Peyer's patch (tissue), 4 donors: ENCODE measurements at regions not wholly inside any gene's neighbourhood (a gene's known extent, or its start where the extent isn't known, plus 50 kb on each side); places are given as distances from the start of the nearest gene placed in this dataset.

ENCODE experiments used
- DNase-seq, 3 donors: peaks; one replicate each; pipeline ENCODE4 v3.0.0-alpha.2; 2017 to 2019
- H3K27ac ChIP-seq, 4 donors: fragments of 200-600 bp; sonication (generic); one replicate each; pipeline ENCODE4 v1.5.1; 2016 to 2019
- H3K27me3 ChIP-seq, 2 donors: fragments of 200-600 bp; sonication (generic); one replicate each; pipeline ENCODE4 v1.5.1; 2019
- H3K36me3 ChIP-seq, 3 donors: fragments of 200-600 bp; sonication (generic); one replicate each; pipeline ENCODE4 v1.5.1; 2016 to 2019
- H3K4me1 ChIP-seq, 4 donors: fragments of 200-600 bp; sonication (generic); one replicate each; pipeline ENCODE4 v1.5.1; 2016 to 2019
- H3K4me3 ChIP-seq, 4 donors: fragments of 200-600 bp; sonication (generic); 1 replicate in 3 of 4; 2 replicates in 1 of 4; pipeline ENCODE4 v1.5.1; 2016 to 2019; ENCODE audit warnings: mild to moderate bottlenecking in 1 of 4
- H3K9me3 ChIP-seq, 4 donors: fragments of 200-600 bp; sonication (generic); one replicate each; pipeline ENCODE4 v1.5.1; 2016 to 2019; ENCODE audit warnings: mild to moderate bottlenecking in 1 of 4
- CTCF ChIP-seq, 6 experiments: fragments of 450-650 bp in 4 of 6; fragments of 200-600 bp in 2 of 6; sonication (generic) in 1 of 6; IDR thresholded peaks; one replicate each; pipeline ENCODE4 v1.5.1; 2017 to 2019; ENCODE audit warnings: antibody characterized with exemption in 6 of 6, mild to moderate bottlenecking in 3 of 6, moderate library complexity in 1 of 6
- POLR2A ChIP-seq, 2 donors: fragments of 450-650 bp; IDR thresholded peaks; one replicate each; pipeline ENCODE4 v1.5.1; 2017; ENCODE audit warnings: antibody characterized with exemption in 2 of 2, mild to moderate bottlenecking in 2 of 2, moderate library complexity in 2 of 2

- no peaks in the 10 kb centered on the region for H3K9me3 ChIP-seq
- no peak for TF ChIP-seq CTCF (IDR thresholded peaks at IDR 0.05)
- TF ChIP-seq POLR2A (IDR thresholded peaks at IDR 0.05), result no peak
- no peaks in the 10 kb centered on the region for H3K27me3 ChIP-seq
- no peak overlapping the region for H3K27ac ChIP-seq
- no peaks in the 10 kb centered on the region for H3K4me1 ChIP-seq
- DNase-seq, result no peak
- H3K36me3 ChIP-seq, result no peaks in the 10 kb centered on the region
- H3K4me3 ChIP-seq, result no peak overlapping the region
These were observed 623.7 kb downstream of the PTPRU start for GRCh38 chr1:29860056-29860455.

- H3K9me3 ChIP-seq, result no peaks in the 10 kb centered on the region
- no peaks in the 10 kb centered on the region for H3K36me3 ChIP-seq
- TF ChIP-seq CTCF (IDR thresholded peaks at IDR 0.05) (no peak), POLR2A (IDR thresholded peaks at IDR 0.05) (no peak)
- H3K4me1 ChIP-seq, result no peaks in the 10 kb centered on the region
- no peak overlapping the region for H3K27ac ChIP-seq
- DNase-seq, result no peak
- no peaks in the 10 kb centered on the region for H3K27me3 ChIP-seq
- H3K4me3 ChIP-seq, result no peak overlapping the region
These were observed 622.8 kb downstream of the PTPRU start for GRCh38 chr1:29859126-29859525.

GRCh38 chr1:29858646-29859045 lies 622.3 kb downstream of the PTPRU start:
- H3K4me1 ChIP-seq, result no peaks in the 10 kb centered on the region
- H3K9me3 ChIP-seq, result no peaks in the 10 kb centered on the region
- no peak for DNase-seq
- no peaks in the 10 kb centered on the region for H3K27me3 ChIP-seq
- H3K27ac ChIP-seq, result no peak overlapping the region
- no peaks in the 10 kb centered on the region for H3K36me3 ChIP-seq
- TF ChIP-seq CTCF (IDR thresholded peaks at IDR 0.05) (no peak), POLR2A (IDR thresholded peaks at IDR 0.05) (no peak)
- no peak overlapping the region for H3K4me3 ChIP-seq

GRCh38 chr1:29856340-29857114 lies 620.2 kb downstream of the PTPRU start:
- TF ChIP-seq POLR2A (IDR thresholded peaks at IDR 0.05), result no peak
- no peak for TF ChIP-seq CTCF (IDR thresholded peaks at IDR 0.05)
- no peak overlapping the region for H3K27ac ChIP-seq
- H3K36me3 ChIP-seq, result no peaks in the 10 kb centered on the region
- H3K4me3 ChIP-seq, result no peak overlapping the region
- no peaks in the 10 kb centered on the region for H3K27me3 ChIP-seq
- no peaks in the 10 kb centered on the region for H3K4me1 ChIP-seq
- no peak for DNase-seq
- H3K9me3 ChIP-seq, result no peaks in the 10 kb centered on the region

GRCh38 chr1:29855561-29856160 lies 619.3 kb downstream of the PTPRU start:
- H3K4me3 ChIP-seq, result no peak overlapping the region
- H3K27me3 ChIP-seq, result no peaks in the 10 kb centered on the region
- DNase-seq, result no peak
- TF ChIP-seq CTCF (IDR thresholded peaks at IDR 0.05), result no peak
- TF ChIP-seq POLR2A (IDR thresholded peaks at IDR 0.05), result no peak
- H3K4me1 ChIP-seq, result no peaks in the 10 kb centered on the region
- no peaks in the 10 kb centered on the region for H3K36me3 ChIP-seq
- H3K9me3 ChIP-seq, result no peaks in the 10 kb centered on the region
- no peak overlapping the region for H3K27ac ChIP-seq
